ENCODE measurements at regions not wholly inside any gene's neighbourhood (a gene's known extent, or its start where the extent isn't known, plus 50 kb on each side); places are given as distances from the start of the nearest gene placed in this dataset.

GRCh38 chr10:125264757-125265578 lies 104.6 kb upstream of the CTBP2 start:
- H3K4me3 Mint-ChIP-seq: no peak overlapping the region
- no peak for DNase-seq (ENCODE audit: low spot score in 2 of 2, unreplicated experiment in 2 of 2)
- H3K9me3 Mint-ChIP-seq: peaks cover 4% of the 10 kb centered on the region
- peaks cover 24% of the 10 kb centered on the region for H3K4me1 Mint-ChIP-seq
- TF ChIP-seq, protein P1, sequence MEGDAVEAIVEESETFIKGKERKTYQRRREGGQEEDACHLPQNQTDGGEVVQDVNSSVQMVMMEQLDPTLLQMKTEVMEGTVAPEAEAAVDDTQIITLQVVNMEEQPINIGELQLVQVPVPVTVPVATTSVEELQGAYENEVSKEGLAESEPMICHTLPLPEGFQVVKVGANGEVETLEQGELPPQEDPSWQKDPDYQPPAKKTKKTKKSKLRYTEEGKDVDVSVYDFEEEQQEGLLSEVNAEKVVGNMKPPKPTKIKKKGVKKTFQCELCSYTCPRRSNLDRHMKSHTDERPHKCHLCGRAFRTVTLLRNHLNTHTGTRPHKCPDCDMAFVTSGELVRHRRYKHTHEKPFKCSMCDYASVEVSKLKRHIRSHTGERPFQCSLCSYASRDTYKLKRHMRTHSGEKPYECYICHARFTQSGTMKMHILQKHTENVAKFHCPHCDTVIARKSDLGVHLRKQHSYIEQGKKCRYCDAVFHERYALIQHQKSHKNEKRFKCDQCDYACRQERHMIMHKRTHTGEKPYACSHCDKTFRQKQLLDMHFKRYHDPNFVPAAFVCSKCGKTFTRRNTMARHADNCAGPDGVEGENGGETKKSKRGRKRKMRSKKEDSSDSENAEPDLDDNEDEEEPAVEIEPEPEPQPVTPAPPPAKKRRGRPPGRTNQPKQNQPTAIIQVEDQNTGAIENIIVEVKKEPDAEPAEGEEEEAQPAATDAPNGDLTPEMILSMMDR (IDR thresholded peaks at IDR 0.05; ENCODE audit: unreplicated experiment): no peak
- peaks cover 2% of the 10 kb centered on the region for H3K27me3 Mint-ChIP-seq (ENCODE audit: low read depth)
- no peaks in the 10 kb centered on the region for H3K36me3 Mint-ChIP-seq
- H3K27ac Mint-ChIP-seq: no peak overlapping the region

DNA sequence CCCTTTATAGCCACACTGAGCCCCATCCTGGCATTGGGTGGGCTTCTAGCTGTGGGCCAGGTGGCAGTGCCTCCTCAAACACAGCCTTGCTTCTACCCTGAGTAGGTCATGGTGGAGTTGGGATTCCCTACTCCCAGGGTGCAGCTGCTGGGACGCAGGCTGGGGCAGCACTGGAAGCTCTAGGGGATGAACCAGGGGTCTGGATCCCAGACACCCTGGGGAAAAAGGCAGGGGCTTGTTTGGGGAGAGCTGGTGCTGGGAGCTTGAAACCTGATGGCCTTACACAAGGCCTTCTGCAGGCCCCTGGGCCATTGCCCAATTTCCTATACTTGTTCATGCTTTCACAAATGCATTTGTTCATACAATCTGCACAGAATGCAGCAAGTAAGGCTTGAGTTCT lies 103.7 kb upstream of the CTBP2 start:
- H3K27me3 Mint-ChIP-seq (ENCODE audit: low read depth): peaks cover 2% of the 10 kb centered on the region
- H3K4me1 Mint-ChIP-seq: peaks cover 25% of the 10 kb centered on the region
- DNase-seq (ENCODE audit: low spot score in 2 of 2, unreplicated experiment in 2 of 2): no peak
- no peak overlapping the region for H3K4me3 Mint-ChIP-seq
- no peaks in the 10 kb centered on the region for H3K36me3 Mint-ChIP-seq
- peaks cover 4% of the 10 kb centered on the region for H3K9me3 Mint-ChIP-seq
- TF ChIP-seq, protein P1 (IDR thresholded peaks at IDR 0.05; ENCODE audit: unreplicated experiment): no peak
- H3K27ac Mint-ChIP-seq: no peak overlapping the region

- Mint-ChIP-seq H3K4me3 (no peak overlapping the region), H3K9me3 (no peaks in the 10 kb centered on the region), H3K36me3 (no peaks in the 10 kb centered on the region), H3K27ac (no peak overlapping the region), H3K27me3 (ENCODE audit: low read depth) (peaks cover 2% of the 10 kb centered on the region), H3K4me1 (peaks cover 31% of the 10 kb centered on the region)
- DNase-seq (ENCODE audit: low spot score in 2 of 2, unreplicated experiment in 2 of 2): no peak
- TF ChIP-seq, protein P1 (IDR thresholded peaks at IDR 0.05; ENCODE audit: unreplicated experiment): no peak
Measured at GRCh38 chr10:125263551-125263950, 103.2 kb upstream of the CTBP2 start.

- TF ChIP-seq, protein P1 (IDR thresholded peaks at IDR 0.05; ENCODE audit: unreplicated experiment): no peak
- H3K4me1 Mint-ChIP-seq: peaks cover 35% of the 10 kb centered on the region
- no peaks in the 10 kb centered on the region for H3K9me3 Mint-ChIP-seq
- H3K36me3 Mint-ChIP-seq: no peaks in the 10 kb centered on the region
- peaks cover 2% of the 10 kb centered on the region for H3K27me3 Mint-ChIP-seq (ENCODE audit: low read depth)
- no peak overlapping the region for H3K27ac Mint-ChIP-seq
- DNase-seq (ENCODE audit: low spot score in 2 of 2, unreplicated experiment in 2 of 2): no peak
- no peak overlapping the region for H3K4me3 Mint-ChIP-seq
Measured at GRCh38 chr10:125262920-125263319, 102.6 kb upstream of the CTBP2 start.

- TF ChIP-seq, protein P1 (IDR thresholded peaks at IDR 0.05; ENCODE audit: unreplicated experiment): no peak
- Mint-ChIP-seq H3K27me3 (ENCODE audit: low read depth) (peaks cover 2% of the 10 kb centered on the region), H3K4me1 (peaks cover 39% of the 10 kb centered on the region), H3K27ac (no peak overlapping the region), H3K36me3 (no peaks in the 10 kb centered on the region), H3K4me3 (no peak overlapping the region), H3K9me3 (no peaks in the 10 kb centered on the region)
- no peak for DNase-seq (ENCODE audit: low spot score in 2 of 2, unreplicated experiment in 2 of 2)
Measured at GRCh38 chr10:125262409-125262808, 102.0 kb upstream of the CTBP2 start.

Measured in mesothelial cell of epicardium (in vitro differentiated cells).